DMS53 (cell line): ENCODE measurements at regions not wholly inside any gene's neighbourhood (a gene's known extent, or its start where the extent isn't known, plus 50 kb on each side); places are given as distances from the start of the nearest gene placed in this dataset.
"Not testable (repeated sequence)": the region's sequence is repeated elsewhere in the genome, so short reads cannot be mapped to it uniquely, and the experiment has no call there.

Source experiments
- DNase-seq: peaks from one replicate; lab custom pipeline; 2025; lab: John Stamatoyannopoulos, UW

DNA sequence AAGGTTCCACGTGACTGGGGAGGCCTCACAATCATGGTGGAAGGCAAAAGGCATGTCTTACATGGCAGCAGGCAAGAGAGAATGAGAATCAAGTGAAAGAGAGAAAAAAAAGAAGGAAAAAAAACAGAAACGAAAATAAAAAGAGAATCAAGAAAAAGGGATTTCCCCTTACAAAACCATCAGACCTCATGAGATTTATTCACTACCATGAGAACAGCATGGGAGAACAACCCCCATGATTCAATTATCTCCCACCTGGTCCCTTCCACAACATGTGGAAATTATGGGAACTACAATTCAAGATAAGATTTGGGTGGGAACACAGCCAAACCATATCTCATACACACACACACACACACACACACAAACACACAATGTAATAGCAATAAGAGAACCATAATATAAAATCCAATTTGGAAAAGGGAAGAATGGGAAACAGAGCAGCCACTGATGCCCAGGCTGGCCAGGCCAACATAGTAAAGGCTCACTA is 90.6 kb upstream of the C1QTNF7 start:
- DNase-seq, result not testable (repeated sequence)

DNA sequence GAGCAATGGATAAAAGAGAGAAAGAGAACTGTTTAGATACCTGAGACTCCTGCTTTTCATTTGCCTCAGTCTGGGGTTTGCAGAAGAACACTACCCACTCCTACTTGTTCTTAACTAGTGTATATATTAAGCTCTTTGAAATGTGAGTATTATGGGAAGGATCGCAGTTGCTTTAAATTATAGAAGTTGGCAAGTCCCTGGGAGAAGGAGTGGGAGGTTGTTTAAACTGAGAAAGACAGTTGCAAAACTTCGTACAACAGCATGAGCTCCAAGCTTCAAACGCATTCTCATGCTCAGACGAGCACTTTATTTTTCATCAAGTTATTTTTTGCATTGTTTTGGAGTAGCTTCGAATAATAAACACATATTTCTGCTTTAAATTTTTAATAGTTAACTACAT is 88.1 kb upstream of the C1QTNF7 start:
- DNase-seq, result no peak

DNA sequence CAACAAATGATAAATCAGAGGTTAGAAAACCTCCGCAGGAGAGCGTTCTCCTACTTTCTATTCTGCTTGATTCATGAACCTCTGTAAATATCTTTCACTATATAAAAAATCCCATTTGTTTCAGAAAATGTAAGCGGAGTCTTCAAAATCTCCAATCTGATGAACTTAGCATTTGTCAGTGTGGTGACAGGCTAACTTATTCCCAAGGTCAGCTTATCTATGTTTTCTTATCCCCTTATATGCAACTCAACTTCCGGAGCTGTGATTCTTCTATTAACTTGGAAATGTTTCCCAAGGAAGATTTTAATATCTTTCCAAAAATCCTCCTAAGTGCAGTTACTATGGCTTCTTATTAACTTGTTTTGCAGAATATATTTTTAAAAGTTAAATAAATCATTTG is 87.5 kb upstream of the C1QTNF7 start:
- DNase-seq, result no peak

DNA sequence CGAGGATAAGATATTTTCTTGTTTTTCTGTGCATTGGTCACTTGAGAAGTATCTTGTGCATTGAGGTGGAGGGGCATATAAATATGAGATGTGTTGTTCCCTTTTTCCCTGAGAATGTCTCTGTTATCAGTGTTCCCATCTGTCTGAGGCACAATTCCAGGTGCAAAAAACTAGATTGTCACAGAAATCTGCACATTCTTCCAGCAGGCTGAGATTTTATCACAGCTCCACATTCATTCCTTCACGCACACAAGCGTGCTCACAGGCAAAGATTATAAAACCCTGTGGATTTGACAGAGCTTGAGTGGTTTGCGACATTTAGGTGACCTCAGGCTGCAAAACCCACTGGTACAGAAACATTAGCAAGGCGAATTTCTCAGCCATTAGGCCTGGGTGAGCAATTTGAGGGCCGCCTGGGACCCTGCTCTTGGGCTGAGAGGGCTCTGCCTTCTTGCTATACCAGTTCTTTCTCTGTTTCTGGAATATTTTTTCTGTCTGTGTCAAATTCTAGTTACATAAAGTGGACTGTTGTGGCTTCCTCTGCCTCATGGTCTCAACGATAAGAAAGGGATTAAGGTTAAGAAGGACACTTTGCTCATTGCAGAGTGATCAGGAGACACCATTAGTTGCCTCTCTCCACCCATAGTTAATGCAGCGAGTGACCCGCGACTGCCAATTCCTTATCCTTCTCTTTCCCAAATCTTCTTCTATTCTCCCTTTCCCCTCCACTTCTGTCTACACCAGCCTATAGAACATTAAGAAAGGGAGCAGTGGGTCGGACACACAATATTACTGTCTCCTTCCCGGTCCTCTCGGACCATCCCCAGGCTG is 86.7 kb upstream of the C1QTNF7 start:
- DNase-seq, result no peak

DNA sequence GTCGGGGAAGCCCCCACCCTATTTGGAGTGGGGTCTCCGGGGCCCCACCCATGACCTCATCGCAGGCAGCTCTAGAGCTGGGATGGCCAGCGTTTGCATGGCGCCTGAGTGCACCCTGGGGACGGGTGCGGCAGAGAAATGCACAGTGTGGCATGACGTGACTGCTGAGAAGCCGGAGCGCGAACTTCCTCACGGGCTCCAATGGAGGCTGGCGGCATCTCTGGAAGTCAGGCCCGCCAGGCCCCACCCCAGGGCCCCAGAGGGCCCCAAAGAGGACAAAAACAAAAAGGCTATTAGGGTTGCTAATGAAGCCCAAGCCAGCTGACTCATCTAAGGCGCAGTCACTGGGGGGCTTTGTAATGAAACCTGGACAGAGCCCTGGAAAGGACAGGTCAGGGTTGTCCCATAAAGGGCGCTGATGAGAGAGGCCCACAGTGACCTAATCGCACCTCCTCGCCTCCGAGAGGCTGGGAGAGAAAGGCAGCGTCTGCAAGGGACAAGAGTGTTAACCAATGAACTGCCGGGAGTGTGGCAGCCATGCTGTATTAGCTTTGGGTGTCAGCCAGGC is 86.0 kb upstream of the C1QTNF7 start:
- no peak for DNase-seq

GRCh38 chr4:15343000-15343399 is 84.8 kb upstream of the C1QTNF7 start:
- no peak for DNase-seq

DNA sequence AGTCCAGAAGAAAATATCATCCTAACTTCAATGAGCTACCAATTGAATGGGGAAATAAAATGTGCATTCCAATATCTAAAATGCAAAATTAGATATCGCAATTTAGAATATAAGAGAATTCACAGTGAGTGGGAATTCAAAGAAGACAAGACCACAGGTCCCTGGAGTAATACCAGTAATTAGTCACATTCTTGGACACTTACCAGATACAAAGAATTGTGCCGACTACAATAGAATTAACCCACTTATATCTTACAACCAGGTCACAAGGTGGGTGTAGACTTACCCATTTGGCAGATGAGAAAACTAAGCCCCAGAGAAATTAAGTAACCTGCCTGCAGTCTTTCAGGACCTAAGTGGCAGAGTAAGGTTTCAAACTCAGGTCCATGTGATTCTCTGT is 84.3 kb upstream of the C1QTNF7 start:
- no peak for DNase-seq

- no peak for DNase-seq
Observed at GRCh38 chr4:15344041-15344440, 83.8 kb upstream of the C1QTNF7 start.

DNA sequence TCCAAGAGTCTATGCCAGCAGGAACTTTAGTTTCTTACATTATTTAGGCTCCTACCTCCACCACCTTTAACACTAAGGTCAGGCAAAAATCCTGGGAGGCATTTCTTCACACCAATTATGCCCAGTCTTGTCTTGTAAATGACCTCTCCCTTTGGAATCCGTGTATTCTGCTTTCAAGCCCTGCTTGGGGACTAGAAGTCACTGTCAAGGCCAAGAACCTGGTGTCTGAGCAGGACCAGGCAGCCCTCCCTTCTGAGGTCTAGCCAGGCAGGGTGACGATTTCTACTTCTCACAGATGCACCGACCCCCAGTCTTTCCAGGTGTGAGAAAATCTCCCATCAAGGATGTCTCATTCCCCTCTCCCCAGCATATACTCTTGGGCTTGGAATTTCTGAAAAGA is 82.7 kb upstream of the C1QTNF7 start:
- DNase-seq, result no peak

DNA sequence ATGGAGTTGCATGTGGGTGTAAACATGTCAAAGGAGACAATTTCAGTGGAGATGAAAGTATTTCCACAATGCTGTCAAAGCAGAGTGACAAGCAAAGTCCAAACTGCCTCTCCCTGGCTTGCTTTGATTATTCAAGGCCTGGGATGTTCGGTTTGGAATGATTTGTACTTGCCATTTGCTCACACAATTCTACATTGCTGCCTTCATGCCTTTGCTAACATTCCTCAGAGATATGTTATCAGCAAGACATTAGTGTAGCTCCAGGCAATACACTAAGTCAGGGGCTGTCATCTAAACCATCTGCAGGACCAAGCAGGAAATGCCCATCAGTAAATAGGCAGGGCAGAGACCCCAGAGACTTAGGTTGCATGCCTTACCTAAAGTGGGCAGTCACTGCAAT is 79.6 kb upstream of the C1QTNF7 start:
- no peak for DNase-seq

GRCh38 chr4:15348695-15349094 is 79.1 kb upstream of the C1QTNF7 start:
- peak; percentile 51 for DNase-seq

DNA sequence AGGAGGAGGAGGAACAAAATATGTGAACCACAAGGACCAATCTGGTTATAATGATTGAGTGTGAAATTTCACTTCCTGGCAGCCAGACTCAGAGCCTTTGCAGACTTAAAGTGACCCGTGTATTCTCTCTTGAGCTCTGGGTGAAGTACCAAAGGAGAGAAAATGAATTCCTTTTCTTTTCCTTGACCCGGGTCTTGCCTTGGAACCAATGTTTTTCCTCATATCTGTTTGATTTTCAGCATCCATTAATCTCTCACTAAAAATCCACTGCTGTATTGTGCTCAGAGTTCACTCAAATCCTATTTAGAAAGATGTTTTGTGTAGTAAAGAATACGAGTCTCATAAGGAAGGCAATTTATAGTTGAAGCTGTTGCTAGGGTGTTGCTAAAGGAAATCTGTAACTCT is 78.3 kb upstream of the C1QTNF7 start:
- DNase-seq, result no peak

DNA sequence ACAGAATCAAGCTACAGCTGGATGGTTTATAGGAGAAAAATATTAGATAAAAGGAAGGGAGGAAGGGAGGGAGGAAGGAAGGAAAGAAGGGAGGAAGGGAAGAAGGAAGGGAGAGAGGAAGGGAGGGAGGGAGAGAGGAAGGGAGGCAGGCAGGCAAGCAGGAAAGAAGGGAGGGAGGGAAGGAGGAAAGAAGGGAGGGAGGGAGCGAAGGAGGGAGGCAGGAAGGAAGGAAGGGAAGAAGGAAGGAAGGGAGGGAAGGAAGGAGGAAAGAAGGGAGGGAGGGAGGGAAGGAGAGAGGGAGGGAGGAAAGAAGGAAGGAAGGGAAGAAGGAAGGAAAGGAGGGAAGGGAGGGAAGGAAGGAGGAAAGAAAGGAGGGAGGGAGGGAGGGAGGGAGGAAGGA is 77.9 kb upstream of the C1QTNF7 start:
- DNase-seq, result no peak

- no peak for DNase-seq
Observed at GRCh38 chr4:15352524-15352923, 75.3 kb upstream of the C1QTNF7 start.

- DNase-seq, result no peak
Observed at GRCh38 chr4:15353207-15353606, 74.6 kb upstream of the C1QTNF7 start.

DNA sequence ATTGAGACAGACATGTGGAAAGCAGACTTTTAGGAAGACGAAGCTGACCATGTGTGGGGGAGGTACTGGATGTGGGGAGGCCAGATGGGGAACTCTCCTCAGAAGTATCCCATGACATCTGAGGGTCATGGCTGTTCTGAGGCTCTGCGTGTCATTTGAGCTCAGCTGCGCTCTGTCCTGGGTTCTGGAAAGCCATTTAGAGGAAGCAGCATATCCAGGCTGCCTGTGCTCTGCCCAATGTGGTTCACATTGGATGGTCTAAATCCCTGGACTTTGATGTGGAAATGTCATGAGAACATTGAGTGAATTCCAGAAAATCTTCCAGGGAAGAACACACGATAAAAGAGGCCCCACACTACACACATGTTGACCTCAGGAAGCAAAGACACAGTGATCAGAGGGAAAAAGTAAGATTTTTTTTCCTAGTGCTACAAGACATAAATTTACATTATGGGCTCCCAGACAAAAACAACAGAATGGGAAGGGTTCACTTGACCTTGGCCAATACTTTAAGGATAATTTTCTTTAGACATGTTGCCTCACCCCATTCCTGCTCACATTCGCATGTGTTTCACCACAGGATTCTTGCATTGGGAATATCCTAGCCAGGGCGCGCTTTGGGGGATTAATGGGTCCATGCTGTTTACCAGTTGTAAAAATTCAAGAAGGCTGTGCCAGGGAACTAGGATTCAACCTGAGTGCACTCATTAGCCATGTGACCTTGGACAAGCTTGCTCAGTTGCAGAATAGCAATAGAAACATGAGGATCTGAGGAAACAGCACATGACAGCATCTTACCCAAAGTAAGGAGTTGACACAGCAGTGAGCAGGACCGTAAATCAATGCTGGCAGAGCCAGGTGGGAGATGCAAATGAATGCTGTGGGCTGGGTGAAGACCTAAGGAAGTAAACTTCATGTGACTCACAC is 73.2 kb upstream of the C1QTNF7 start:
- DNase-seq, result no peak

DNA sequence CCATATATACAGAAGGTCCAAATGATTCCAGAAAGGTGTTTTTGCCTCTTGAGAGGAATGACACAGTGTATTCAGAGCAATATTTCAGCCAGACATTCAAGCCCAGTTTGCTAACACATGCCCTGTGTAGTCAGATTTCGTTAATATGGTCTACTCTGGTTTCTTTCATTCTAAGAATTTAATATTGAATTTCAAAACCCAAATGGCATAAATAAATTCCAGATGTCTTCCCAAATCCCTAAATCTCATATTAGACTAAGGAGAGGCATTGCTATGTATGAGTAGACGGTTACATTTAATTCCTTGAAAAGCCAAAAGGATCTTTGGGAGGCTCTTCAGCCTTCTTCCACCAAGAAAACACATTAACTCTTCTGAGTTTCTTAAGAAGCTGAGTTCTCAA is 66.3 kb upstream of the C1QTNF7 start:
- no peak for DNase-seq

- DNase-seq, result no peak
Observed at GRCh38 chr4:15362541-15362940, 65.3 kb upstream of the C1QTNF7 start.

DNA sequence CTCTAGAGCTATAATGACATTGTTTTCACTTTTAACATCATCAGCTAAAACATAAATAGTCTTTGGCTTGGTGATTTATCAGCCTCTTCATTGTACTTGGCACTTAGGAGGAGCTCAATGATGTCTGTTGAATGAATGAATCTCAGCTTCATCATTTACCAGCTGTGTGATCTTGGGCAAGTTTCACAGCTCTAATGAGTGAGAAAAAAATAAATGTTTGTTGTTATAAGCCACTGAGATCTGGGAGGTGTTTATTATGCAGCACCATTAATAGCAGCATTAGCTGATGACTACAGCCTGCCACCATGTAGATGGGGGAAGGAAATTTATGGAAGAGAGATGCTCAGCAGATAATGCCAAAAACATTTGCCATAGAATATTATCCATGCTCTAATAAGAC is 63.6 kb upstream of the C1QTNF7 start:
- DNase-seq, result no peak

- no peak for DNase-seq
Observed at GRCh38 chr4:15365641-15366040, 62.2 kb upstream of the C1QTNF7 start.

DNA sequence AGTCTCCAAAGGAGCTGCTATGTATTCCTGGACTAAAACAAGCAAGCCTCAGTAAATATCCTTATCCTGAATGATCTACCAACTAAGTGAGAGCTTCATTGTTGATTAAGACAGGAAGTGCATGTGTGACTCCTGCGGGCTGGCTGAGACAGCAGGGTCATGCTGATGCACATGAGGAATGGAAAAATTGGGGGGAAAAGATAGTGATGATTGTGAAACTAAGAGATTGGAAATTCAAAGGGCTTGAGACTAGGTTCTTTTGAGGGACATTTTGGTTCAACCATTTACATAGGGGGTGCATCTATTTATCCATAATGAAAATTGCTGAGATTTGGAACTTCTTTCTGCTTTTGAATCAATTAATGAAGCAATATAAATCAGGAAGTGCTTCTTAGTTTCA is 61.1 kb upstream of the C1QTNF7 start:
- DNase-seq, result no peak

GRCh38 chr4:15368856-15369255 is 59.0 kb upstream of the C1QTNF7 start:
- no peak for DNase-seq

- DNase-seq, result no peak
Observed at GRCh38 chr4:15370296-15370695, 57.5 kb upstream of the C1QTNF7 start.
